DMS114 treated with DMSO at 0.1 percent for 48 hours (cell line): ENCODE measurements at regions not wholly inside any gene's neighbourhood (a gene's known extent, or its start where the extent isn't known, plus 50 kb on each side); places are given as distances from the start of the nearest gene placed in this dataset.

Experiments used
- DNase-seq: peaks from one replicate; lab custom pipeline; 2025; ENCODE audit not compliant: unreplicated experiment; lab: John Stamatoyannopoulos, UW

- no peak for DNase-seq
These were observed 123.7 kb upstream of the CTBP2 start for GRCh38 chr10:125283836-125284614.

- DNase-seq, result no peak
These were observed 123.0 kb upstream of the CTBP2 start for GRCh38 chr10:125283191-125283835.

- DNase-seq, result no peak
These were observed 120.7 kb upstream of the CTBP2 start for GRCh38 chr10:125281091-125281490.

- no peak for DNase-seq
These were observed 115.8 kb upstream of the CTBP2 start for GRCh38 chr10:125276133-125276532.

- no peak for DNase-seq
These were observed 114.6 kb upstream of the CTBP2 start for GRCh38 chr10:125274961-125275360.

GRCh38 chr10:125273023-125273422 is 112.7 kb upstream of the CTBP2 start:
- DNase-seq, result no peak

GRCh38 chr10:125269716-125270115 is 109.4 kb upstream of the CTBP2 start:
- DNase-seq, result no peak

- no peak for DNase-seq
These were observed 106.6 kb upstream of the CTBP2 start for GRCh38 chr10:125266966-125267365.

GRCh38 chr10:125266541-125266940 is 106.2 kb upstream of the CTBP2 start:
- DNase-seq, result no peak

GRCh38 chr10:125265579-125265955 is 105.2 kb upstream of the CTBP2 start:
- DNase-seq, result no peak

- no peak for DNase-seq
These were observed 104.6 kb upstream of the CTBP2 start for GRCh38 chr10:125264757-125265578.

GRCh38 chr10:125264091-125264490 is 103.7 kb upstream of the CTBP2 start:
- DNase-seq, result no peak

- no peak for DNase-seq
These were observed 103.2 kb upstream of the CTBP2 start for GRCh38 chr10:125263551-125263950.

GRCh38 chr10:125262920-125263319 is 102.6 kb upstream of the CTBP2 start:
- no peak for DNase-seq

- no peak for DNase-seq
These were observed 102.0 kb upstream of the CTBP2 start for GRCh38 chr10:125262409-125262808.

- DNase-seq, result no peak
These were observed 101.3 kb upstream of the CTBP2 start for GRCh38 chr10:125261491-125262186.

GRCh38 chr10:125260260-125260659 is 99.9 kb upstream of the CTBP2 start:
- no peak for DNase-seq

GRCh38 chr10:125259651-125260050 is 99.3 kb upstream of the CTBP2 start:
- DNase-seq, result no peak

GRCh38 chr10:125258676-125259075 is 98.3 kb upstream of the CTBP2 start:
- no peak for DNase-seq

GRCh38 chr10:125257521-125258108 is 97.3 kb upstream of the CTBP2 start:
- DNase-seq, result no peak

GRCh38 chr10:125256026-125256425 is 95.7 kb upstream of the CTBP2 start:
- DNase-seq, result no peak
